IMR-90 (cell line): ENCODE measurements at regions not wholly inside any gene's neighbourhood (a gene's known extent, or its start where the extent isn't known, plus 50 kb on each side); places are given as distances from the start of the nearest gene placed in this dataset.

Source experiments
- ATAC-seq: fragments of 200-7000 bp; cut with Tn5 transposase; 2 replicates; pipeline ENCODE4 v1.9.1; 2020; ENCODE audit warnings: low read depth, mild to moderate bottlenecking, moderate library complexity
- BruUV-seq: library from RNA; stranded (reverse); fragments of 400-500 nt; replicated peaks from 2 replicates; lab custom pipeline; 2021; lab: Mats Ljungman, UMichigan
- CTCF ChIA-PET: fragments of 300-600 bp; formaldehyde crosslinking; extraction: SDS; loops from one replicate; lab custom pipeline; 2021; ENCODE audit warnings: antibody characterized with exemption; lab: Yijun Ruan, JAX
- POLR2A ChIA-PET: fragments of 300-600 bp; sonication (Branson Sonifier 250); formaldehyde crosslinking; loops from one replicate; lab custom pipeline; 2022; ENCODE audit warnings: antibody characterized with exemption; ENCODE audit not compliant: unreplicated experiment; lab: Charles Lee
- DNase-seq: peaks from one replicate; pipeline ENCODE4 v3.0.0; 2013
- H2AFZ ChIP-seq: replicated peaks from 2 replicates; pipeline ENCODE3; 2013; ENCODE audit warnings: low read length, mild to moderate bottlenecking; ENCODE audit not compliant: poor library complexity
- H2AK5ac ChIP-seq: 2 replicates; pipeline ENCODE4 v1.6.1; 2013; ENCODE audit warnings: low read depth, low read length, inconsistent platforms
- H2AK9ac ChIP-seq: replicated peaks from 2 replicates; pipeline ENCODE3; 2013; ENCODE audit warnings: mild to moderate bottlenecking, low read depth, low read length, moderate library complexity; ENCODE audit not compliant: poor library complexity
- H2BK120ac ChIP-seq: 2 replicates; pipeline ENCODE4 v1.6.1; 2013; ENCODE audit warnings: low read depth, low read length, inconsistent platforms
- H2BK15ac ChIP-seq: 3 replicates; pipeline ENCODE4 v1.6.1; 2013; ENCODE audit warnings: low read depth, low read length, inconsistent platforms
- H2BK20ac ChIP-seq: 2 replicates; pipeline ENCODE4 v1.6.1; 2013; ENCODE audit warnings: low read depth, mild to moderate bottlenecking, inconsistent platforms, low read length, moderate library complexity
- H2BK5ac ChIP-seq: 2 replicates; pipeline ENCODE4 v1.6.1; 2013; ENCODE audit warnings: mild to moderate bottlenecking, low read depth, low read length, inconsistent platforms; ENCODE audit not compliant: poor library complexity, severe bottlenecking
- H3K14ac ChIP-seq: replicated peaks from 2 replicates; pipeline ENCODE4 v1.6.1; 2013; ENCODE audit warnings: low read depth, low read length, inconsistent platforms
- H3K18ac ChIP-seq: 2 replicates; pipeline ENCODE4 v1.6.1; 2013; ENCODE audit warnings: low read depth, low read length, control low read depth
- H3K23ac ChIP-seq: 2 replicates; pipeline ENCODE4 v1.6.1; 2013; ENCODE audit warnings: low read depth, low read length, inconsistent platforms
- H3K27ac ChIP-seq: 2 replicates; pipeline ENCODE4 v1.5.1; 2013; ENCODE audit warnings: mild to moderate bottlenecking, control low read depth, low read length; ENCODE audit not compliant: insufficient read depth
- H3K27me3 ChIP-seq: 2 replicates; pipeline ENCODE4 v1.6.1; 2013; ENCODE audit warnings: low read length; ENCODE audit not compliant: control insufficient read depth, insufficient read depth
- H3K36me3 ChIP-seq: 2 replicates; pipeline ENCODE4 v1.6.1; 2013; ENCODE audit warnings: low read length, mixed read lengths; ENCODE audit not compliant: control insufficient read depth, insufficient read depth
- H3K4ac ChIP-seq: 2 replicates; pipeline ENCODE4 v1.6.1; 2013; ENCODE audit warnings: low read depth, low read length, inconsistent platforms
- H3K4me1 ChIP-seq: 2 replicates; pipeline ENCODE4 v1.6.1; 2013; ENCODE audit warnings: low read length, mixed read lengths; ENCODE audit not compliant: control insufficient read depth, insufficient read depth
- H3K4me2 ChIP-seq: 2 replicates; pipeline ENCODE4 v1.6.1; 2013; ENCODE audit warnings: low read depth, mild to moderate bottlenecking, control low read depth, low read length, moderate library complexity
- H3K4me3 ChIP-seq: 2 replicates; pipeline ENCODE4 v1.5.1; 2013; ENCODE audit warnings: low read depth, mild to moderate bottlenecking, control low read depth, low read length, moderate library complexity; ENCODE audit not compliant: insufficient read depth
- H3K56ac ChIP-seq: 2 replicates; pipeline ENCODE4 v1.6.1; 2013; ENCODE audit warnings: low read length, inconsistent platforms; ENCODE audit not compliant: insufficient read depth; ENCODE audit errors: extremely low read depth
- H3K79me1 ChIP-seq, 2 experiments: 2 replicates each; pipeline ENCODE4 v1.6.1; 2013; ENCODE audit warnings: low read length in 2 of 2, inconsistent platforms in 1 of 2, low read depth in 1 of 2
- H3K9ac ChIP-seq: 2 replicates; pipeline ENCODE4 v1.6.1; 2013; ENCODE audit warnings: low read depth, low read length, control low read depth
- H3K9me1 ChIP-seq: 2 replicates; pipeline ENCODE4 v1.6.1; 2013; ENCODE audit warnings: low read length, inconsistent platforms; ENCODE audit not compliant: insufficient read depth
- H3K9me3 ChIP-seq: 2 replicates; pipeline ENCODE4 v1.6.1; 2013; ENCODE audit warnings: low read length; ENCODE audit not compliant: control insufficient read depth, insufficient read depth
- H4K20me1 ChIP-seq: 2 replicates; pipeline ENCODE4 v1.6.1; 2013; ENCODE audit warnings: low read length, inconsistent platforms; ENCODE audit not compliant: insufficient read depth
- H4K5ac ChIP-seq: 2 replicates; pipeline ENCODE4 v1.6.1; 2013; ENCODE audit warnings: mild to moderate bottlenecking, low read depth, low read length, control low read depth
- H4K8ac ChIP-seq, 2 experiments: 2 replicates each; pipeline ENCODE4 v1.6.1; 2013; ENCODE audit warnings: low read depth in 2 of 2, low read length in 2 of 2, control low read depth in 1 of 2, inconsistent platforms in 1 of 2
- H4K91ac ChIP-seq: 2 replicates; pipeline ENCODE4 v1.6.1; 2013; ENCODE audit warnings: low read depth, low read length, inconsistent platforms; ENCODE audit not compliant: insufficient read depth
- CHD1 ChIP-seq: IDR thresholded peaks from 2 replicates; pipeline ENCODE4 v1.6.1; 2012; ENCODE audit warnings: low read depth, low read length, improper control_type of control experiment
- FOS ChIP-seq: fragments of 150-350 bp; IDR thresholded peaks from 2 replicates; pipeline ENCODE4 v1.6.1; 2016; ENCODE audit warnings: low read depth, low read length
- MAFK ChIP-seq: IDR thresholded peaks from 2 replicates; pipeline ENCODE4 v1.6.1; 2012; ENCODE audit warnings: low read depth, low read length, improper control_type of control experiment
- MXI1 ChIP-seq: IDR thresholded peaks from 2 replicates; pipeline ENCODE4 v1.6.1; 2012; ENCODE audit warnings: low read depth, mild to moderate bottlenecking, low read length, moderate library complexity, borderline replicate concordance
- RAD21 ChIP-seq: IDR thresholded peaks from 2 replicates; pipeline ENCODE4 v1.6.1; 2012; ENCODE audit warnings: low read length, improper control_type of control experiment
- RCOR1 ChIP-seq: IDR thresholded peaks from 2 replicates; pipeline ENCODE4 v1.6.1; 2012; ENCODE audit warnings: mild to moderate bottlenecking, low read length, improper control_type of control experiment; ENCODE audit not compliant: insufficient replicate concordance
- RFX5 ChIP-seq: IDR thresholded peaks from 2 replicates; pipeline ENCODE4 v1.8.0; 2012; ENCODE audit warnings: low read depth, mild to moderate bottlenecking, low read length, moderate library complexity
- SMC3 ChIP-seq: fragments of 150-350 bp; IDR thresholded peaks from 2 replicates; pipeline ENCODE4 v1.6.1; 2016; ENCODE audit warnings: low read depth, mild to moderate bottlenecking, antibody characterized with exemption, low read length, moderate library complexity
- WGBS, 2 experiments: methylation state at CpG; one replicate each; pipeline versions ENCODE4 v1.1.5 to v1.1.7; 2013; ENCODE audit warnings: missing lambda C conversion rate in 2 of 2; ENCODE audit not compliant: insufficient read length in 1 of 2; ENCODE audit errors: extremely low coverage in 2 of 2; 5-methylcytosine and 5-hydroxymethylcytosine counted together
- dilution Hi-C: fragments of 300-500 bp; cut with HindIII; formaldehyde crosslinking; loops from one replicate; pipeline ENCODE4 v1.14.3; 2018; ENCODE audit warnings: low sequenced_read_pairs; ENCODE audit not compliant: unreplicated experiment
- in situ Hi-C: fragments of 300-500 bp; cut with MboI; formaldehyde crosslinking; loops from 3 replicates; pipeline ENCODE4 v1.14.3; 2019; ENCODE audit warnings: low sequenced_read_pairs, inconsistent platforms, mixed read lengths
- intact Hi-C: fragments of 100-400 bp; cut with micrococcal nuclease; formaldehyde crosslinking; loops from 2 replicates; pipeline ENCODE4 v1.10.0; 2022
- TF ChIP-seq, protein P1 (sequence below): fragments of 150-350 bp; IDR thresholded peaks from 2 replicates; pipeline ENCODE4 v1.6.1; 2016; ENCODE audit warnings: low read depth, mild to moderate bottlenecking, low read length, moderate library complexity, borderline replicate concordance
- TF ChIP-seq, protein P2 (sequence below): conservative IDR thresholded peaks from 2 replicates; pipeline ENCODE4 v1.5.1; 2012; ENCODE audit warnings: mild to moderate bottlenecking, low read depth, low read length, improper control_type of control experiment

DNA sequence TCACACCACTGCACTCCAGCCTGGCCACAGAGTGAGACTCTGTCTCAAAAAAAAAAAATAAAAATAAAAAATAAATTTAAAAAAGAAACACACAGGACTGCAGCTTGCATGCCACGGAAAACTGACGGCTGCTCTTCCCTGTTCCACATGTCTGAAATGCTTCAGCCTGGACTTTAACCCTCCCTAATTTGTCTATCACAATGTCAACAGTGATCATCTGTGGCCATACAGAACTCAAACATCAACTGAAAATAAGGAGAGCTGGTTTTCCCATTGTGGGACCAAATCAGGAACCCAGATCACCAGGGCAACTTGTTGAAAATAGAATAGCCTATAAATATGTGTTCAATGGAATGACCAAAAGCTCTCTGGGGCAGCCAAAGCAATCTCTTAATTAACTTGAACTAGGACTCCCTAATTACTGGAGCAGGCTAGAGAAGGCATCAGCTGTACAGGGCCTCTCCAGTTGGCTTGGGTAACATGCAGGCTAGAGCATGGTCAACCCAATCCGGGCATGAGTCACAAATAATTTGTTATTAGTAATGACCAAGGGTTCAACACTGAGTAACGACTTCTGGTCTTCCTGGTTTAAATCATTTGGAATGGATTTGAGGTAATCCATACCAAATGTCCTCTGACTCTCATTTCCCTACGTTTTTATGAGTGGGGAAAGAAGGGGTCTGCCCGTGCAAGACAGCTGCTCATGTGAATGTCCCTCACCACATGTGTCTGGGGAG is 62.7 kb upstream of the KAZN start:
- Histone ChIP-seq H3K27me3 (no peaks in the 10 kb centered on the region), H2BK20ac (no peak overlapping the region), H3K9ac (no peak overlapping the region), H4K91ac (no peak overlapping the region), H4K20me1 (no peaks in the 10 kb centered on the region), H3K23ac (no peak overlapping the region), H3K9me1 (no peaks in the 10 kb centered on the region), H2AK5ac (no peak overlapping the region), H3K4me3 (no peak overlapping the region), H3K18ac (no peak overlapping the region), H3K14ac (no peak overlapping the region), H3K79me1 (no peaks in the 10 kb centered on the region), H2BK15ac (no peak overlapping the region), H2BK5ac (no peak overlapping the region), H3K27ac (no peak overlapping the region), H4K5ac (no peak overlapping the region), H3K56ac (no peak overlapping the region), H3K9me3 (no peaks in the 10 kb centered on the region), H2BK120ac (no peak overlapping the region), H4K8ac (no peak overlapping the region), H3K4me1 (no peaks in the 10 kb centered on the region), H3K4ac (no peak overlapping the region), H2AFZ (no peak overlapping the region), H3K4me2 (no peak overlapping the region), H2AK9ac (no peak overlapping the region), H3K36me3 (no peaks in the 10 kb centered on the region)
- CTCF ChIA-PET = interaction anchor here (0.6 kb wide), 1 partner anchor 295 kb away, joined by 5 read pairs; no protein-coding TSS in a partner anchor
- ATAC-seq (no peak), DNase-seq (no peak)
- no TSS peak for BruUV-seq
- in situ Hi-C loops (no loop called here), dilution Hi-C loops (no loop called here), intact Hi-C loops (no loop called here)
- no peak for TF ChIP-seq MXI1
- no peak for TF ChIP-seq RFX5
- no peak for TF ChIP-seq CHD1
- TF ChIP-seq RCOR1 = no peak
- no peak for TF ChIP-seq RAD21
- TF ChIP-seq, protein P1, sequence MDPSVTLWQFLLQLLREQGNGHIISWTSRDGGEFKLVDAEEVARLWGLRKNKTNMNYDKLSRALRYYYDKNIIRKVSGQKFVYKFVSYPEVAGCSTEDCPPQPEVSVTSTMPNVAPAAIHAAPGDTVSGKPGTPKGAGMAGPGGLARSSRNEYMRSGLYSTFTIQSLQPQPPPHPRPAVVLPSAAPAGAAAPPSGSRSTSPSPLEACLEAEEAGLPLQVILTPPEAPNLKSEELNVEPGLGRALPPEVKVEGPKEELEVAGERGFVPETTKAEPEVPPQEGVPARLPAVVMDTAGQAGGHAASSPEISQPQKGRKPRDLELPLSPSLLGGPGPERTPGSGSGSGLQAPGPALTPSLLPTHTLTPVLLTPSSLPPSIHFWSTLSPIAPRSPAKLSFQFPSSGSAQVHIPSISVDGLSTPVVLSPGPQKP = no peak
- TF ChIP-seq MAFK = no peak
- TF ChIP-seq SMC3 = no peak
- TF ChIP-seq FOS = no peak
- TF ChIP-seq, protein P2, sequence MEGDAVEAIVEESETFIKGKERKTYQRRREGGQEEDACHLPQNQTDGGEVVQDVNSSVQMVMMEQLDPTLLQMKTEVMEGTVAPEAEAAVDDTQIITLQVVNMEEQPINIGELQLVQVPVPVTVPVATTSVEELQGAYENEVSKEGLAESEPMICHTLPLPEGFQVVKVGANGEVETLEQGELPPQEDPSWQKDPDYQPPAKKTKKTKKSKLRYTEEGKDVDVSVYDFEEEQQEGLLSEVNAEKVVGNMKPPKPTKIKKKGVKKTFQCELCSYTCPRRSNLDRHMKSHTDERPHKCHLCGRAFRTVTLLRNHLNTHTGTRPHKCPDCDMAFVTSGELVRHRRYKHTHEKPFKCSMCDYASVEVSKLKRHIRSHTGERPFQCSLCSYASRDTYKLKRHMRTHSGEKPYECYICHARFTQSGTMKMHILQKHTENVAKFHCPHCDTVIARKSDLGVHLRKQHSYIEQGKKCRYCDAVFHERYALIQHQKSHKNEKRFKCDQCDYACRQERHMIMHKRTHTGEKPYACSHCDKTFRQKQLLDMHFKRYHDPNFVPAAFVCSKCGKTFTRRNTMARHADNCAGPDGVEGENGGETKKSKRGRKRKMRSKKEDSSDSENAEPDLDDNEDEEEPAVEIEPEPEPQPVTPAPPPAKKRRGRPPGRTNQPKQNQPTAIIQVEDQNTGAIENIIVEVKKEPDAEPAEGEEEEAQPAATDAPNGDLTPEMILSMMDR = no peak
- no CpG with 5 or more reads among the region's 6 CpGs for WGBS, 2 experiments
- POLR2A ChIA-PET = no interaction called here
